ENCODE measurements at regions not wholly inside any gene's neighbourhood (a gene's known extent, or its start where the extent isn't known, plus 50 kb on each side); places are given as distances from the start of the nearest gene placed in this dataset.

- TF ChIP-seq FOXM1 (IDR thresholded peaks at IDR 0.05; ENCODE audit: borderline replicate concordance, low read depth): no peak
- TF ChIP-seq TCF12 (IDR thresholded peaks at IDR 0.05; ENCODE audit: low read depth): no peak
- TF ChIP-seq TEAD4 (IDR thresholded peaks at IDR 0.05): no peak
Observed at GRCh38 chr16:52633230-52633629, 86.3 kb upstream of the TOX3 start.

Data from Ishikawa (cell line).